Effector CD8-positive, alpha-beta T cell (primary cell): ENCODE measurements at regions not wholly inside any gene's neighbourhood (a gene's known extent, or its start where the extent isn't known, plus 50 kb on each side); places are given as distances from the start of the nearest gene placed in this dataset.
"Not testable (repeated sequence)": the region's sequence is repeated elsewhere in the genome, so short reads cannot be mapped to it uniquely, and the experiment has no call there.

Experiments
- DNase-seq: peaks from one replicate; lab custom pipeline; 2025; lab: John Stamatoyannopoulos, UW

GRCh38 chr15:96470681-96471310 is 140.3 kb downstream of the NR2F2 start:
- no peak for DNase-seq

- DNase-seq, result no peak
Measured at GRCh38 chr15:96472681-96473080, 142.2 kb downstream of the NR2F2 start.

- DNase-seq, result no peak
Measured at GRCh38 chr15:96473556-96473955, 143.1 kb downstream of the NR2F2 start.

GRCh38 chr15:96474231-96474664 is 143.7 kb downstream of the NR2F2 start:
- DNase-seq, result no peak

- no peak for DNase-seq
Measured at GRCh38 chr15:96477227-96477626, 146.7 kb downstream of the NR2F2 start.

- DNase-seq, result not testable (repeated sequence)
Measured at GRCh38 chr15:96484412-96484811, 153.9 kb downstream of the NR2F2 start.

- no peak for DNase-seq
Measured at GRCh38 chr15:96484830-96485229, 154.3 kb downstream of the NR2F2 start.

GRCh38 chr15:96487245-96487644 is 156.7 kb downstream of the NR2F2 start:
- no peak for DNase-seq

- not testable (repeated sequence) for DNase-seq
Measured at GRCh38 chr15:96491066-96491699, 160.7 kb downstream of the NR2F2 start.

- not testable (repeated sequence) for DNase-seq
Measured at GRCh38 chr15:96491700-96492644, 161.5 kb downstream of the NR2F2 start.

- no peak for DNase-seq
Measured at GRCh38 chr15:96494505-96494904, 164.0 kb downstream of the NR2F2 start.

- DNase-seq, result no peak
Measured at GRCh38 chr15:96495386-96495785, 164.9 kb downstream of the NR2F2 start.

GRCh38 chr15:96497951-96498350 is 167.5 kb downstream of the NR2F2 start:
- DNase-seq, result no peak

GRCh38 chr15:96500508-96500907 is 170.0 kb downstream of the NR2F2 start:
- DNase-seq, result no peak

GRCh38 chr15:96501362-96501761 is 170.9 kb downstream of the NR2F2 start:
- no peak for DNase-seq

GRCh38 chr15:96502196-96502595 is 171.7 kb downstream of the NR2F2 start:
- DNase-seq, result no peak

GRCh38 chr15:96503276-96503675 is 172.8 kb downstream of the NR2F2 start:
- DNase-seq, result no peak

GRCh38 chr15:96504371-96504770 is 173.9 kb downstream of the NR2F2 start:
- no peak for DNase-seq

GRCh38 chr15:96505014-96505413 is 174.5 kb downstream of the NR2F2 start:
- DNase-seq, result no peak

GRCh38 chr15:96514607-96515285 is 184.2 kb downstream of the NR2F2 start:
- DNase-seq, result no peak

GRCh38 chr15:96515371-96515770 is 184.9 kb downstream of the NR2F2 start:
- no peak for DNase-seq

- DNase-seq, result no peak
Measured at GRCh38 chr15:96521386-96521785, 190.9 kb downstream of the NR2F2 start.
